ENCODE measurements at regions not wholly inside any gene's neighbourhood (a gene's known extent, or its start where the extent isn't known, plus 50 kb on each side); places are given as distances from the start of the nearest gene placed in this dataset.

DNA sequence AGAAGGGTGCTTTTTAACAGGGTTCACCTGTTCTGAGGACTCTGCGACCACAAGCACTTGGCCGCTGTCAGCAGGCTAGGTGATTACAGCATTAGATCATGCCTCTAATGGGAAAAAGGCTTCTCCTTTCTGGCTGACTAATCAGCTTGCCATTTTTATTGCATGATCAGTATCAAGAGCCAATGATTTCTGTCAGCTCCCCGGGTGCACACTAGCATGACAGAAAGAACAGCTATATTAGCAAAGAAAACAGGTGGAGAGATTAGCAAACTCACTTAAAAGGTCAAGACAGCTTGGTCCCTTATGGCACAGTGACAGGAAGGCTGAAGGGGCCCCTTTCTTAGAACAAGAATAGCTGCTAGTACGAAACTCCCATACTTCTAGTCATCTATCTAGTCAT, 170.0 kb downstream of the SMIM20 start:
- Mint-ChIP-seq H3K27ac (ENCODE audit: low read depth) (no peak overlapping the region), H3K9me3 (no peaks in the 10 kb centered on the region), H3K36me3 (ENCODE audit: insufficient read depth) (no peaks in the 10 kb centered on the region), H3K4me1 (peaks cover 6% of the 10 kb centered on the region), H3K27me3 (peaks cover 13% of the 10 kb centered on the region), H3K4me3 (no peak overlapping the region)
- DNase-seq (ENCODE audit: low spot score in 2 of 2) (no peak), ATAC-seq (replicated peaks; ENCODE audit: extremely low read depth, poor library complexity, severe bottlenecking) (no peak)

DNA sequence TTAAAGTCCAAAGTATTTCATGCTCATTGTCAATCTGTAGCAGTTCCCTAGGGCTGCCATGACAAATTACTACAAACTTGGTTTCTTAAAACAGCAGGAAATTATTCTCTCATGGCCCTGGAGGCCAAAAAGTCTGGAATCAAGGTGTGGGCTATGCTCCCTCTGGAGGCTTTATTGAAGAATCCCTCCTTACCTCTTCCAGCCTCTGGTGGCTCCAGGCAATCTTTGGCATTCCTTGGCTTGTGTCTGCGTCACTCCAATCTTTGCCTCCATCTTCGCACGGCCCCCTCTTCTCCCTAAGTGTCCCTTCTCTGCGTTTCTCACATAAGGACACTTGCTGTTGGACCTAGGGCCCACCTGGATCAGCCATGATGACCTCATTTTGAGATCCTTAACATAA, 170.4 kb downstream of the SMIM20 start:
- Mint-ChIP-seq H3K27me3 (peaks cover 13% of the 10 kb centered on the region), H3K27ac (ENCODE audit: low read depth) (no peak overlapping the region), H3K4me1 (peaks cover 6% of the 10 kb centered on the region)

DNA sequence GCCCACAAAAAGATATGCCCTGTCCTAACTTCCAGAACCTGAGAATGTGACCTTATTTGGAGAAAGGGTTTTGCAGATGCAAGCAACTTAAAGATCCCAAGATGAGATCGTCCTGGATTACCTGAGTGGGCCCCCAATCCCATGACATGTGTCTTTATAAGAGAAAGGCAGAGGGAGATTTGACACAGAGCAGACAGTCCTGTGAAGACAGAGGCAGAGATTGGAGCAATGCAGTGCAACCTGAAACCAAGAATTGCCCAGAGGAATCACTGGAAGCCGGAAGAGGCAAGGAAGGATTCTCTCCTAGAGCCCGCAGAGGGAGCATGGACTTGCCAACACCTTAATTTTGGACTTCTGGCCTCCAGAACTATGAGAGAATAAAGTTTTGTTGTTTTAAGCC, 171.5 kb downstream of the SMIM20 start:
- no peak for DNase-seq (ENCODE audit: low spot score in 2 of 2)
- Mint-ChIP-seq H3K27ac (ENCODE audit: low read depth) (no peak overlapping the region), H3K36me3 (ENCODE audit: insufficient read depth) (no peaks in the 10 kb centered on the region), H3K4me1 (peaks cover 6% of the 10 kb centered on the region), H3K4me3 (no peak overlapping the region), H3K9me3 (peaks cover 2% of the 10 kb centered on the region), H3K27me3 (peaks cover 13% of the 10 kb centered on the region)
- ATAC-seq (replicated peaks; ENCODE audit: extremely low read depth, poor library complexity, severe bottlenecking) = no peak

More for the DNA sequence above, 170.4 kb downstream of the SMIM20 start:
- Mint-ChIP-seq H3K4me3 (no peak overlapping the region), H3K36me3 (ENCODE audit: insufficient read depth) (no peaks in the 10 kb centered on the region), H3K9me3 (no peaks in the 10 kb centered on the region)
- ATAC-seq (replicated peaks; ENCODE audit: extremely low read depth, poor library complexity, severe bottlenecking) (no peak), DNase-seq (ENCODE audit: low spot score in 2 of 2) (no peak)

DNA sequence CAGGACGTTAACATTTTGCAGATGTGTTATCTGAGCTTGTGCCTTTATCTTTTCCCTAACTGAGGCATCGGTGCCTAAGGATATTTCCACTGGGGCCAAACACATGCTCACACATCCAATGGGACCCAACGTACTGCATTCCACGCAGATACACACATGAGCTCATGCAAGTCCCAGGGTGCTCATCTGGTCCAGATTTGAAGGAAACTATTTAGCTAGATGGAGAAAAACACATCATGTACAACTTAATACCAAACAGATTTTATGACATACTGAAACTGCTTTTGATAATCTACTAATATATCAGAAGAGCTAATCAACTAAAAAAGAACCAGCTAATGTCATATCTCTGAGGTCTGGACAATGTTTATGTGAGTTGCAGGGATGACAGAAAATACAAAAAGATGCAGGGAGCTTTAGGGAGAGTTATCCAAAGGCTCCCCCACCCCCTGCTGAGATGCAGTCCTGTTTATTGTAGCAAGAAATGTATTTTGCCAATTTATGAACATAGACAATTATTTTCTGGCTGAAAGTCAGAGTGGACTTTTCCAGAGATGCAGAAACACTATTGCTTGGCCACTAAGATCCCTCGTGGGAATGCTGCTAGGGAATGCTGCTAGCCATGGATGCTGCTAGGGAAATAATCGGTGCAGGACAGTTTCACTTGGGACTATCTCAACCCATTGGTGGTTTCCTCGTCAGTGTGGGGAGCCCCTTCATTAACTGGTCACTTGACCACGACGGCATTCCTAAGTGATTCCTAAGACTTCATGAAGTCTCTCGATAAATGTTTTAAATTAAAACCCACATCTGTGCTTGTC, 172.8 kb downstream of the SMIM20 start:
- DNase-seq (ENCODE audit: low spot score in 2 of 2) (no peak), ATAC-seq (replicated peaks; ENCODE audit: extremely low read depth, poor library complexity, severe bottlenecking) (no peak)
- no peaks in the 10 kb centered on the region for H3K36me3 Mint-ChIP-seq (ENCODE audit: insufficient read depth)
- H3K27me3 Mint-ChIP-seq = peaks cover 13% of the 10 kb centered on the region
- H3K4me1 Mint-ChIP-seq = peaks cover 3% of the 10 kb centered on the region
- peaks cover 6% of the 10 kb centered on the region for H3K9me3 Mint-ChIP-seq
- H3K27ac Mint-ChIP-seq (ENCODE audit: low read depth) = no peak overlapping the region
- H3K4me3 Mint-ChIP-seq = no peak overlapping the region

DNA sequence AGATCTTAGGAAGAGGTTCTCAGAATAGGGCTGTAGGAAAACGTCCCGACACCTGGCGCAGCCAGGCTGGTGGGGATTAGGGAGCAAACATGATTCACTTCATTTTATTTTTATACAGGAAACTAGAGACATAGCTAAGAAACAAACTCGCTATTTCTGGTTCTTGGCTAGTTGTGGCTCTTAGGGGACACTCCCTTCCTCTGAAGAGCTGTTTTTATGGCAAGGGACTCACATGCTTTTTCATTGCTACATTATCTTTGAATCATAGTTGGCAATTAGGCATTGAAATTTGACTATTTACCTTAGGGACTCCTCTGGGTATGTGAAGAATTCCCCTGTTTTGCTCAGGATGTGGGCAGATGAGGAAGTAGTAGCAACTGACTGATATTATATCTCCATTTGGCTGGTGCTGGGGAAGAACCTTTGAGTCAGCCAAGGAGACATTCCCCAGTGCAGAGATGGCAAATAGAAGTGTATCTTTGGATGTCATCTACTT, 174.5 kb downstream of the SMIM20 start:
- H3K36me3 Mint-ChIP-seq (ENCODE audit: insufficient read depth) = no peaks in the 10 kb centered on the region
- peaks cover 6% of the 10 kb centered on the region for H3K9me3 Mint-ChIP-seq
- no peaks in the 10 kb centered on the region for H3K4me1 Mint-ChIP-seq
- no peak overlapping the region for H3K4me3 Mint-ChIP-seq
- DNase-seq (ENCODE audit: low spot score in 2 of 2) (no peak), ATAC-seq (replicated peaks; ENCODE audit: extremely low read depth, poor library complexity, severe bottlenecking) (peak; percentile 54)
- H3K27me3 Mint-ChIP-seq = peaks cover 6% of the 10 kb centered on the region
- H3K27ac Mint-ChIP-seq (ENCODE audit: low read depth) = peak overlapping the region; percentile 27

DNA sequence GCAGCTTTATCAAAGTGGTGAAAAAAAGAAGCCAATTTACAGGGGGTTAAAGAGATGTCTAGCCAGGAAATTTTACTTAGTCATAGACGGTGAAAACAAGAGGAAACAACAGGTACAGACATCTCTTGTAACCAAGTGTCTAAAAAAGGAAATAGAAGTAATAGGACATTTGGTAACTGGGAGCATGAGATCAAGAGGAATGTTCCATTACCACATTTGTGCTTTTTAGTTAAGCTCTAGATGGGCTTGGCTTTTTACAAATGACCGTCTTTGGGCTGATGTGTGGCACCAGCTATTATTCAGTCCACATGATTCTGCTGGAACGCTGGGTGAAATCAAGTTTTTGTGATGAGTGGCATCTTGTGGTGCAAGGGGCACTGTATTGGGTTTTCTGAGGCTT, 179.5 kb downstream of the SMIM20 start:
- ATAC-seq (replicated peaks; ENCODE audit: extremely low read depth, poor library complexity, severe bottlenecking) = no peak

DNA sequence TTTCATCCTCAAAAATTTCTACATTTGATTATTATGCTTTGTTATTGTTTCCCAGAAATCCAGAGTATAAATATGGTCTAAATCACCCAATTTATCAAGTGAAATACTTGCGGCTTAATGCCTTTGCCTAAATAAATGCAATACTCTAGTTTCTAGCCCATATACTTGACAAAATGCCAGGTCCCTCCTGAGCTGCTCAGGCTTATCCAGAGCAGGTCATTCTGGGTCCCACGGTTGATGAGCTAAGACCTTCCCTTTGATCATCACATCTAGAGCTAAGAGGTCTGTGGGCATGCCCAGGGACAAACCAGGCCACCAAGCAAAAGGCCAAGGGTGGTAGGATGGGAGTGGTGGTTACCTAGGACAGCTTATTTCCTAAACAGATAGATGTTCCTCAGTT, 180.1 kb downstream of the SMIM20 start:
- Mint-ChIP-seq H3K27ac (ENCODE audit: low read depth) (no peak overlapping the region), H3K4me3 (no peak overlapping the region), H3K27me3 (peaks cover 10% of the 10 kb centered on the region), H3K9me3 (peaks cover 6% of the 10 kb centered on the region), H3K36me3 (ENCODE audit: insufficient read depth) (no peaks in the 10 kb centered on the region), H3K4me1 (no peaks in the 10 kb centered on the region)
- DNase-seq (ENCODE audit: low spot score in 2 of 2) (no peak), ATAC-seq (replicated peaks; ENCODE audit: extremely low read depth, poor library complexity, severe bottlenecking) (no peak)

More for the DNA sequence above, 179.5 kb downstream of the SMIM20 start:
- Mint-ChIP-seq H3K27me3 (peaks cover 10% of the 10 kb centered on the region), H3K4me1 (no peaks in the 10 kb centered on the region), H3K27ac (ENCODE audit: low read depth) (peak overlapping the region; percentile 2), H3K9me3 (peaks cover 6% of the 10 kb centered on the region), H3K4me3 (no peak overlapping the region), H3K36me3 (ENCODE audit: insufficient read depth) (no peaks in the 10 kb centered on the region)
- DNase-seq (ENCODE audit: low spot score in 2 of 2) = no peak

DNA sequence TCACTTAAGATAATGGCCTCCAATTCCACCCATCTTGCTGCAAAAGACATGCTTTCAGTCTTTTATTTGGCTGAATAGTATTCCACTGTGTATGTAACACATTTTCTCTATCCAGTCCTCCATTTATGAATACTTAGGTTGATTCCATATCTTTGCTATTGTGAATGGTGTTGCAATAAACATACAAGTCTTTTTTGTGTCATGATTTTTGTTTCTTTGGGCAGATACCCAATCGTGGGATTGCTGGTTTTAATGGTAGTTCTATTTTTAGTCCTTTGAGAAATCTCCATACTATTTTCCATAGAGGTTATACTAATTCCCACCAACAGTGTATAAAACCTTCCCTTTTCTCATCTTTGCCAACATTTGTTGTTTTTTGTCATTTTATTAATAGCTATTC, 180.9 kb downstream of the SMIM20 start:
- Mint-ChIP-seq H3K4me3 (no peak overlapping the region), H3K27me3 (peaks cover 10% of the 10 kb centered on the region), H3K27ac (ENCODE audit: low read depth) (no peak overlapping the region), H3K4me1 (no peaks in the 10 kb centered on the region), H3K9me3 (peaks cover 11% of the 10 kb centered on the region), H3K36me3 (ENCODE audit: insufficient read depth) (no peaks in the 10 kb centered on the region)
- DNase-seq (ENCODE audit: low spot score in 2 of 2) = no peak
- ATAC-seq (replicated peaks; ENCODE audit: extremely low read depth, poor library complexity, severe bottlenecking) = no peak

DNA sequence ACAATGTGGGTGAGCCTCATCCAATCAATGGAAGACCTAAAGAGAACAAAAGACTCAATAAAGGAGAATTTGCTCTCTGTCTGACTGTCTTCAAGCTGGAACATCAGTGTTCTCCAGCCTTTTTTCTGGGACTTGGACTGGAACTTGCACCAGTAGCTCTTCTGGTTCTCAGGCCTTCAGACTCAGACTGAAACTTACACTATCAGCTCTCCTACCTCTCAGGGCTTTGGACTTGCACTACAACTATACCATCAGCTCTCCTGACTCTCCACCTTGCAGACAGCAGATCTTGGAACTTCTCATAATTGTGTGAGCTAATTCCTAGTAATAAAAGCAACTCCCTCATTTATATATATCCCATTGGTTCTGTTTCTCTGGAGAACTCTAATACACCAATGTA, 185.9 kb downstream of the SMIM20 start:
- no peak overlapping the region for H3K4me3 Mint-ChIP-seq
- H3K27ac Mint-ChIP-seq (ENCODE audit: low read depth) = no peak overlapping the region

DNA sequence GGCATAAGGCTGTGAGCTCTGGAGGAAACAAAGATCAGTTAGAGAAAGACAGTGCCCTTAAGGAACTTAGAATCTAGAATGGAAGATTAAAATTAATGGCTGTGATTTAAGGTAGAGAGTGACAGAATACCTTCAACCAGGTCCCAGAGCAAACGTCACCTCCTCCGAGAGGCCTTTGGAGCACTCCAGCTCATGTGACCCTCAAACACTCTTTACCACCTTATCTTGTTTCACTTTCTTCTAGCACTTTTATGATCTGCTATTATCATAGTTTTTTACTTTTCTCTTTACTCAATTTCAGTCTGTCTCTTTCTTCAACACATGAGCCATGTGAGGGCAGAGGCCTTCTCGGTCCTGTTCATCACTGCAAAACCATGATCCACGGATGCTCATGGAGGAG, 187.0 kb downstream of the SMIM20 start:
- H3K9me3 Mint-ChIP-seq = peaks cover 9% of the 10 kb centered on the region
- ATAC-seq (replicated peaks; ENCODE audit: extremely low read depth, poor library complexity, severe bottlenecking) = no peak
- no peaks in the 10 kb centered on the region for H3K36me3 Mint-ChIP-seq (ENCODE audit: insufficient read depth)
- no peaks in the 10 kb centered on the region for H3K27me3 Mint-ChIP-seq
- H3K4me3 Mint-ChIP-seq = no peak overlapping the region
- H3K27ac Mint-ChIP-seq (ENCODE audit: low read depth) = no peak overlapping the region
- DNase-seq (ENCODE audit: low spot score in 2 of 2) = no peak
- no peaks in the 10 kb centered on the region for H3K4me1 Mint-ChIP-seq

More for the DNA sequence above, 185.9 kb downstream of the SMIM20 start:
- Mint-ChIP-seq H3K4me1 (no peaks in the 10 kb centered on the region), H3K36me3 (ENCODE audit: insufficient read depth) (no peaks in the 10 kb centered on the region), H3K9me3 (peaks cover 9% of the 10 kb centered on the region), H3K27me3 (peaks cover 9% of the 10 kb centered on the region)
- ATAC-seq (replicated peaks; ENCODE audit: extremely low read depth, poor library complexity, severe bottlenecking) (no peak), DNase-seq (ENCODE audit: low spot score in 2 of 2) (no peak)

DNA sequence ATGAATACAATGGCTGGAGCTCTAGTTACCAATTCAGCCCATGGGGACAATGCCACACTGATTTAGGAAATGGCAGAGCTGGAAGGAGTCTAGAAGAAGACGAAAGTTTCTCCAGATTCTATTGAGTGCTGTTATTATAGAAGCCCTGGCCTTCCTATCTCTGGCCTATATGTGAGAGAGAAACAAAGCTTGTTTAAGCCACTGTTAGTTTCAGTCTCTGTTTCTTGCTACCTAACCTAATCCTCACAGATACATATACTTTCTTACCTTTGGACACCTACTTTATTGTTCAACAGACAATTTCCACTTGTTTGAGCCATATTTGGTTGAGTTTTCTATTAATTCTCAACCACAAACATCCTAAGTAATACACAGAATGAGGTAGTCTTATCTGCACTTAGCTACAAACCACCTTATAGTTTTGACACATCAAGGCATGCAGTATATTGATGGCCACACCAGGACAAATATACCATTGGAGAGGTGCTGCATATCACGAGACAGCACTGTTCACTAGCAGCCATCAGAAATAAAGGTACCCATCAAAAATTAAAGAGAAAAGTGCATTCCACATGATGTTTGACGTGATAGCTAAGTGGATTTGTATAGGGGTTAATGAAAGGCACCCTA, 190.2 kb downstream of the SMIM20 start:
- Mint-ChIP-seq H3K27ac (ENCODE audit: low read depth) (no peak overlapping the region), H3K4me3 (no peak overlapping the region), H3K36me3 (ENCODE audit: insufficient read depth) (no peaks in the 10 kb centered on the region), H3K9me3 (peaks cover 9% of the 10 kb centered on the region), H3K27me3 (no peaks in the 10 kb centered on the region), H3K4me1 (no peaks in the 10 kb centered on the region)
- no peak for DNase-seq (ENCODE audit: low spot score in 2 of 2)
- no peak for ATAC-seq (replicated peaks; ENCODE audit: extremely low read depth, poor library complexity, severe bottlenecking)

DNA sequence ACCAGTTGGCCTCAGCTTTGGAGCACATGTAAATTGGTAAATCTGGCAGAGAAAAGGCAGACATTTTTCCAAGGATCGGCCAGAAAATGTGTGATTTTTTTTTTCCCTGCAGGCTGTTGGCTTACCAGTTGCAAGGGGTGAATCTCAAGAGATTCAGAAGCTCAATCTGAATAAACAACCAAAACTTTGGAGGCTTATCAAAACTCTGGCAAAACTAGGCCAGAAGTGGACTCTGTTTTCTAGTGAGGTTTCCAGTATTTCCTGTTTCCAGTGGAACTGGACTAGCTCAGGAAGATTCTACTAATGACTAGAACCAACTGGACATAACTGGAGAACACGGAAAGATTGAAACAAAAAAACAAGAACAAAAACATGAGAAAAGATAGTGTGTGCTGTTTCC, 191.3 kb downstream of the SMIM20 start:
- Mint-ChIP-seq H3K36me3 (ENCODE audit: insufficient read depth) (no peaks in the 10 kb centered on the region), H3K27ac (ENCODE audit: low read depth) (no peak overlapping the region), H3K4me3 (no peak overlapping the region), H3K27me3 (peaks cover 2% of the 10 kb centered on the region), H3K9me3 (no peaks in the 10 kb centered on the region), H3K4me1 (no peaks in the 10 kb centered on the region)
- no peak for DNase-seq (ENCODE audit: low spot score in 2 of 2)
- ATAC-seq (replicated peaks; ENCODE audit: extremely low read depth, poor library complexity, severe bottlenecking) = no peak
